HG02840 (cell line): ENCODE measurements at regions not wholly inside any gene's neighbourhood (a gene's known extent, or its start where the extent isn't known, plus 50 kb on each side); places are given as distances from the start of the nearest gene placed in this dataset.

ENCODE experiments used
- ATAC-seq: cut with Tn5 transposase; IDR thresholded peaks from one replicate; pipeline ENCODE4 v1.9.1; 2021; ENCODE audit warnings: mild to moderate bottlenecking, moderate library complexity, moderate number of reproducible peaks; ENCODE audit not compliant: unreplicated experiment, low FRiP score

- no peak for ATAC-seq
Observed at GRCh38 chr13:59166174-59166573, 997.6 kb downstream of the DIAPH3 start.

GRCh38 chr13:59172076-59172475, 991.7 kb downstream of the DIAPH3 start:
- no peak for ATAC-seq

GRCh38 chr13:59176775-59177174, 987.0 kb downstream of the DIAPH3 start:
- ATAC-seq = no peak

- ATAC-seq = no peak
Observed at GRCh38 chr13:59178344-59178743, 985.4 kb downstream of the DIAPH3 start.

GRCh38 chr13:59182241-59182640, 981.5 kb downstream of the DIAPH3 start:
- ATAC-seq = no peak

- ATAC-seq = no peak
Observed at GRCh38 chr13:59197397-59197796, 966.3 kb downstream of the DIAPH3 start.

GRCh38 chr13:59201841-59202240, 961.9 kb downstream of the DIAPH3 start:
- no peak for ATAC-seq

GRCh38 chr13:59203855-59204254, 959.9 kb downstream of the DIAPH3 start:
- ATAC-seq = no peak

- no peak for ATAC-seq
Observed at GRCh38 chr13:59205501-59205900, 958.2 kb downstream of the DIAPH3 start.

- ATAC-seq = no peak
Observed at GRCh38 chr13:59208405-59209195, 955.1 kb downstream of the DIAPH3 start.

- no peak for ATAC-seq
Observed at GRCh38 chr13:59210543-59210942, 953.2 kb downstream of the DIAPH3 start.

- ATAC-seq = no peak
Observed at GRCh38 chr13:59211606-59212005, 952.1 kb downstream of the DIAPH3 start.

GRCh38 chr13:59229401-59229800, 934.3 kb downstream of the DIAPH3 start:
- ATAC-seq = no peak

- no peak for ATAC-seq
Observed at GRCh38 chr13:59229861-59230260, 933.9 kb downstream of the DIAPH3 start.

- no peak for ATAC-seq
Observed at GRCh38 chr13:59230484-59231264, 933.1 kb downstream of the DIAPH3 start.

- no peak for ATAC-seq
Observed at GRCh38 chr13:59236309-59236919, 927.3 kb downstream of the DIAPH3 start.

GRCh38 chr13:59236944-59237343, 926.8 kb downstream of the DIAPH3 start:
- ATAC-seq = no peak

GRCh38 chr13:59247171-59247570, 916.6 kb downstream of the DIAPH3 start:
- no peak for ATAC-seq

- ATAC-seq = no peak
Observed at GRCh38 chr13:59250336-59251189, 913.2 kb downstream of the DIAPH3 start.
